OCI-LY7 (cell line): ENCODE measurements at regions not wholly inside any gene's neighbourhood (a gene's known extent, or its start where the extent isn't known, plus 50 kb on each side); places are given as distances from the start of the nearest gene placed in this dataset.
"Not testable (repeated sequence)": the region's sequence is repeated elsewhere in the genome, so short reads cannot be mapped to it uniquely, and the experiment has no call there.

Experiments
- BruUV-seq: library from RNA; stranded (reverse); fragments of 400-500 nt; replicated peaks from 2 replicates; lab custom pipeline; 2021; lab: Mats Ljungman, UMichigan
- CTCF ChIA-PET: fragments of 300-600 bp; sonication (Branson Sonifier 250); formaldehyde crosslinking; loops from one replicate; lab custom pipeline; 2022; ENCODE audit warnings: antibody characterized with exemption; ENCODE audit not compliant: unreplicated experiment; lab: Charles Lee
- POLR2A ChIA-PET: fragments of 300-600 bp; sonication (Branson Sonifier 250); formaldehyde crosslinking; loops from one replicate; lab custom pipeline; 2022; ENCODE audit warnings: antibody characterized with exemption; lab: Charles Lee
- DNase-seq: peaks from one replicate; pipeline ENCODE4 v3.0.0-alpha.2; 2015; ENCODE audit warnings: low spot score
- H2AFZ ChIP-seq: fragments of 200-600 bp; sonication (generic), shearing (Covaris generic); 2 replicates; pipeline ENCODE4 v1.6.1; 2014; ENCODE audit warnings: mild to moderate bottlenecking, antibody characterized with exemption, low read length, moderate library complexity
- H3K27ac ChIP-seq: fragments of 200-600 bp; sonication (generic); 2 replicates; pipeline ENCODE4 v1.5.1; 2014; ENCODE audit warnings: mixed run types, low read depth, mild to moderate bottlenecking, moderate library complexity, low read length, inconsistent platforms; ENCODE audit not compliant: poor library complexity, severe bottlenecking
- H3K36me3 ChIP-seq: fragments of 200-600 bp; sonication (generic); 2 replicates; pipeline ENCODE4 v1.6.1; 2014; ENCODE audit warnings: mild to moderate bottlenecking, antibody characterized with exemption, low read length, moderate library complexity, mixed read lengths; ENCODE audit not compliant: insufficient read depth
- H3K4me1 ChIP-seq: fragments of 200-600 bp; sonication (generic); 2 replicates; pipeline ENCODE4 v1.5.1; 2014; ENCODE audit warnings: mild to moderate bottlenecking, low read length; ENCODE audit not compliant: insufficient read depth, poor library complexity, severe bottlenecking
- H3K4me2 ChIP-seq: fragments of 200-600 bp; sonication (generic); 2 replicates; pipeline ENCODE4 v1.6.1; 2014; ENCODE audit warnings: mild to moderate bottlenecking, low read length
- H3K4me3 ChIP-seq: fragments of 200-600 bp; sonication (generic); 2 replicates; pipeline ENCODE4 v1.5.1; 2014; ENCODE audit warnings: mild to moderate bottlenecking, low read depth, low read length; ENCODE audit not compliant: poor library complexity, severe bottlenecking
- H3K79me2 ChIP-seq: fragments of 200-600 bp; sonication (generic); 2 replicates; pipeline ENCODE4 v1.6.1; 2016; ENCODE audit warnings: low read depth, mild to moderate bottlenecking, low read length, moderate library complexity, mixed read lengths; ENCODE audit not compliant: insufficient read depth
- H3K9me2 ChIP-seq: fragments of 200-600 bp; sonication (generic); 2 replicates; pipeline ENCODE4 v1.6.1; 2016; ENCODE audit warnings: mild to moderate bottlenecking, low read length, mixed read lengths; ENCODE audit not compliant: insufficient read depth
- H3K9me3 ChIP-seq: fragments of 200-600 bp; sonication (generic); 2 replicates; pipeline ENCODE4 v1.6.1; 2014; ENCODE audit warnings: mild to moderate bottlenecking, mixed run types, low read length, mixed read lengths
- H4K20me1 ChIP-seq: fragments of 200-600 bp; sonication (generic); 2 replicates; pipeline ENCODE4 v1.6.1; 2014; ENCODE audit warnings: mild to moderate bottlenecking, antibody characterized with exemption, low read length, moderate library complexity, mixed read lengths; ENCODE audit not compliant: insufficient read depth
- EZH2phosphoT487 ChIP-seq: fragments of 200-600 bp; sonication (generic); IDR thresholded peaks from 2 replicates; pipeline ENCODE4 v1.6.1; 2018; ENCODE audit warnings: low read depth, borderline replicate concordance, mild to moderate bottlenecking, mixed run types, antibody characterized with exemption, low read length, moderate library complexity, mixed read lengths
- intact Hi-C: fragments of 100-400 bp; cut with micrococcal nuclease; formaldehyde crosslinking; loops from one replicate; pipeline ENCODE4 v1.10.0; 2022; ENCODE audit not compliant: unreplicated experiment
- TF ChIP-seq, protein P1 (sequence below): fragments of 200-600 bp; sonication (generic); conservative IDR thresholded peaks from 2 replicates; pipeline ENCODE4 v1.5.1; 2014; ENCODE audit warnings: mild to moderate bottlenecking, antibody characterized with exemption, low read length, moderate library complexity, mixed read lengths

GRCh38 chr2:144619760-144620159, 99.8 kb upstream of the ZEB2 start:
- peaks cover 5% of the 10 kb centered on the region; the same call in 1 of the 2 replicates for H3K9me3 ChIP-seq
- BruUV-seq = no TSS peak
- no peak overlapping the region for H3K4me3 ChIP-seq
- peak overlapping the region; percentile 40; the same call in 1 of the 2 replicates for H2AFZ ChIP-seq
- H3K4me1 ChIP-seq = no peaks in the 10 kb centered on the region
- CTCF ChIA-PET = no interaction called here
- H4K20me1 ChIP-seq = no peaks in the 10 kb centered on the region
- TF ChIP-seq EZH2phosphoT487 = no peak
- TF ChIP-seq, protein P1, sequence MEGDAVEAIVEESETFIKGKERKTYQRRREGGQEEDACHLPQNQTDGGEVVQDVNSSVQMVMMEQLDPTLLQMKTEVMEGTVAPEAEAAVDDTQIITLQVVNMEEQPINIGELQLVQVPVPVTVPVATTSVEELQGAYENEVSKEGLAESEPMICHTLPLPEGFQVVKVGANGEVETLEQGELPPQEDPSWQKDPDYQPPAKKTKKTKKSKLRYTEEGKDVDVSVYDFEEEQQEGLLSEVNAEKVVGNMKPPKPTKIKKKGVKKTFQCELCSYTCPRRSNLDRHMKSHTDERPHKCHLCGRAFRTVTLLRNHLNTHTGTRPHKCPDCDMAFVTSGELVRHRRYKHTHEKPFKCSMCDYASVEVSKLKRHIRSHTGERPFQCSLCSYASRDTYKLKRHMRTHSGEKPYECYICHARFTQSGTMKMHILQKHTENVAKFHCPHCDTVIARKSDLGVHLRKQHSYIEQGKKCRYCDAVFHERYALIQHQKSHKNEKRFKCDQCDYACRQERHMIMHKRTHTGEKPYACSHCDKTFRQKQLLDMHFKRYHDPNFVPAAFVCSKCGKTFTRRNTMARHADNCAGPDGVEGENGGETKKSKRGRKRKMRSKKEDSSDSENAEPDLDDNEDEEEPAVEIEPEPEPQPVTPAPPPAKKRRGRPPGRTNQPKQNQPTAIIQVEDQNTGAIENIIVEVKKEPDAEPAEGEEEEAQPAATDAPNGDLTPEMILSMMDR = no peak
- DNase-seq = no peak
- no peaks in the 10 kb centered on the region for H3K9me2 ChIP-seq
- H3K27ac ChIP-seq = no peak overlapping the region
- H3K79me2 ChIP-seq = no peaks in the 10 kb centered on the region
- POLR2A ChIA-PET = interaction anchor here (0.8 to 1.8 kb wide), 6 partner anchors 9 to 23 kb away, joined by 3 to 8 read pairs (median 4); no protein-coding TSS in a partner anchor
- no peaks in the 10 kb centered on the region; the same call in 1 of the 2 replicates for H3K36me3 ChIP-seq
- H3K4me2 ChIP-seq = peak overlapping the region; percentile 6; the same call in 1 of the 2 replicates
- intact Hi-C loops = no loop called here

DNA sequence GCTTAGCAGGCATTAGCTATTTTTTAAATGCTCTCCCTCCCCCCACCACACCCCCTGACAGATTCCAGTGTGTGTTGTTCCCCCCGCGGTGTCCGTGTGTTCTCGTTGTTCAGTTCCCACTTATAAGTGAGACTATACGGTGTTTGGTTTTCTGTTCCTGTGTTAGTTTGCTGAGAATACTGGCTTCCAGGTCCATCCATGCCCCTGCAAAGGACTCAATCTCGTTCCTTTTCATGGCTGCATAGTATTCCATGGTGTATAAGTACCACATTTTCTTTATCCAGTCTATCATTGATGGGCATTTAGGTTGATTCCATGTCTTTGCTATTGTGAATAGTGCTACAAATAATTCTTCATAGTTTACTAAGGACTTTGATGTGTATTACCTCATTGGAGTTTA, 97.3 kb upstream of the ZEB2 start:
- H3K79me2 ChIP-seq, H3K27ac ChIP-seq, intact Hi-C loops, POLR2A ChIA-PET, H3K4me1 ChIP-seq, H3K4me3 ChIP-seq, H3K9me3 ChIP-seq, H2AFZ ChIP-seq, DNase-seq, CTCF ChIA-PET, BruUV-seq, H3K9me2 ChIP-seq, H3K4me2 ChIP-seq, H4K20me1 ChIP-seq, H3K36me3 ChIP-seq: not testable (repeated sequence)

DNA sequence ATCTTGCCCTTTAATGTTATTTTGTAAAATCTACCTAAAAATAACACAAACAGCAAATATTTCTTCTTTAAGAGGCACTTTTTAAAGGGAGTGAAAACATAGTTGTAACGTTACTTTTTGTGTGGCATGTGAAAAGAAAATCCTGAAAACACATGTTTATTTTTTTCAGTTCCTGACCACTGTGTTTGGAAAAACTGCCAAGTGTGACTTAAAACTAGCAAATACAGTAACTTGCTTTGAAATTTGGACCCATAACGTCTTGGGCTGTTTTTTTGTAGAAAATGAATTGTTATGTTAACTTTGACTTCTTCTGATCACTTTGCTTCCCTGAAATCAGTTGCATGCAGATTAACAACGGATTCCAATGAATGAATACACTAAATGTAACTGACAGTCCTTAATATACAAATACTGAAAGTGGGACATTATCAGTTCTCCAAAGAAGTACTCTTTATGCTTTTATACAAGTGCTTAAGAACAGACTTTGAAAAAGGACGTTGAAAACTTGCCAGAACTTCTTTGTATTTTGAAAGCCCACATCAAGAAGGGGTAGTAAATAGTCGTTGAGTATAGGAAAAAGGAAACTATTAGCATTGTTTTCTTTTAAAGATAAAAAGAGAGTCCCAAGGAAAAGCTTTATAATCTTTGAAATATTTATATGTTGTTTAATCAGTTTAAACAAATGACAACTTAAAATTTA, 96.1 kb upstream of the ZEB2 start:
- Histone ChIP-seq H3K27ac (no peak overlapping the region), H3K36me3 (no peaks in the 10 kb centered on the region), H3K9me2 (no peaks in the 10 kb centered on the region), H3K4me1 (no peaks in the 10 kb centered on the region), H4K20me1 (no peaks in the 10 kb centered on the region), H3K9me3 (no peaks in the 10 kb centered on the region), H3K4me2 (no peak overlapping the region), H3K79me2 (no peaks in the 10 kb centered on the region), H3K4me3 (no peak overlapping the region), H2AFZ (0 out of 2 replicates have a peak overlapping the region, but pooled peaks have one; percentile 38)
- CTCF ChIA-PET = no interaction called here
- intact Hi-C loops = no loop called here
- BruUV-seq = no TSS peak
- TF ChIP-seq, protein P1 = no peak
- TF ChIP-seq EZH2phosphoT487 = no peak
- no peak for DNase-seq
- POLR2A ChIA-PET = interaction anchor here (0.6 to 0.7 kb wide), 3 partner anchors 15 to 499 kb away, joined by 3 read pairs; no protein-coding TSS in a partner anchor
